ENCODE measurements at regions not wholly inside any gene's neighbourhood (a gene's known extent, or its start where the extent isn't known, plus 50 kb on each side); places are given as distances from the start of the nearest gene placed in this dataset.

- Histone ChIP-seq H2AFZ (ENCODE audit: low read length) (no peak overlapping the region), H3K4me1 (ENCODE audit: insufficient read depth, low read length) (no peaks in the 10 kb centered on the region), H3K4me3 (replicated peaks in 1 of 3; ENCODE audit: insufficient read depth in 1 of 3, low read depth in 2 of 3, low read length in 3 of 3) (no peak overlapping the region), H3K27ac (ENCODE audit: extremely low read length, insufficient read depth, low read length) (no peak overlapping the region), H3K79me2 (ENCODE audit: insufficient read depth, low read length) (no peaks in the 10 kb centered on the region), H3K36me3 (replicated peaks in 1 of 2; ENCODE audit: control insufficient read depth in 1 of 2, insufficient read depth in 2 of 2, low read length in 2 of 2) (0 out of 5 replicates have a peak, but pooled peaks cover 0 to 3% of the 10 kb centered on the region in 2 experiments), H3K4me2 (ENCODE audit: low read depth, low read length) (no peak overlapping the region), H3K9ac (ENCODE audit: insufficient read depth, low read depth, low read length) (no peak overlapping the region), H4K20me1 (ENCODE audit: insufficient read depth, low read length) (no peaks in the 10 kb centered on the region), H3K27me3 (ENCODE audit: control insufficient read depth in 1 of 2, insufficient read depth in 2 of 2, low read length in 2 of 2) (no peaks in the 10 kb centered on the region), H3K9me3 (ENCODE audit: low read length) (no peaks in the 10 kb centered on the region)
- ChIA-PET POLR2A (no interaction called here), CTCF (ENCODE audit: low intra/inter-chr PET ratio, low total read pairs) (no interaction called here)
- DNase-seq (ENCODE audit: low spot score) (no peak), FAIRE-seq (no peak), ATAC-seq (no peak)
- intact Hi-C loops (cut with micrococcal nuclease; ENCODE audit: unreplicated experiment) = no loop called here
- in situ Hi-C loops (cut with HindIII; ENCODE audit: extremely low pct_ligation_motif_present, low pct_unique_long_range_greater_than_20kb) = no loop called here
- 97% methylated on average over 2 of the region's 2 CpGs for WGBS (ENCODE audit: low lambda C conversion rate)
- BruUV-seq (replicated peaks) = no TSS peak
- no peak for TF ChIP-seq ZNF101 (CRISPR knock-in tag; IDR thresholded peaks at IDR 0.05; ENCODE audit: borderline replicate concordance, low read depth)
- no peak for TF ChIP-seq NR2F6 (IDR thresholded peaks at IDR 0.05)
- TF ChIP-seq NR2F6 (CRISPR knock-in tag; IDR thresholded peaks at IDR 0.05) = no peak
- TF ChIP-seq ZNF205 (CRISPR knock-in tag; IDR thresholded peaks at IDR 0.05) = no peak
- TF ChIP-seq ZNF143 (CRISPR knock-in tag; IDR thresholded peaks at IDR 0.05) = no peak
- no peak for TF ChIP-seq HDAC2 (CRISPR knock-in tag; IDR thresholded peaks at IDR 0.05)
- TF ChIP-seq ZNF337 (CRISPR knock-in tag; IDR thresholded peaks at IDR 0.05; ENCODE audit: borderline replicate concordance, low read depth) = no peak
- no peak for TF ChIP-seq U2AF2 (IDR thresholded peaks at IDR 0.05; ENCODE audit: low read depth, low read length)
- no peak for TF ChIP-seq ZNF274 (CRISPR knock-in tag; IDR thresholded peaks at IDR 0.05)
- no peak for TF ChIP-seq NKX3-1 (CRISPR knock-in tag; IDR thresholded peaks at IDR 0.05)
- no peak for TF ChIP-seq KMT2B (CRISPR knock-in tag; IDR thresholded peaks at IDR 0.05)
- TF ChIP-seq, protein P1, sequence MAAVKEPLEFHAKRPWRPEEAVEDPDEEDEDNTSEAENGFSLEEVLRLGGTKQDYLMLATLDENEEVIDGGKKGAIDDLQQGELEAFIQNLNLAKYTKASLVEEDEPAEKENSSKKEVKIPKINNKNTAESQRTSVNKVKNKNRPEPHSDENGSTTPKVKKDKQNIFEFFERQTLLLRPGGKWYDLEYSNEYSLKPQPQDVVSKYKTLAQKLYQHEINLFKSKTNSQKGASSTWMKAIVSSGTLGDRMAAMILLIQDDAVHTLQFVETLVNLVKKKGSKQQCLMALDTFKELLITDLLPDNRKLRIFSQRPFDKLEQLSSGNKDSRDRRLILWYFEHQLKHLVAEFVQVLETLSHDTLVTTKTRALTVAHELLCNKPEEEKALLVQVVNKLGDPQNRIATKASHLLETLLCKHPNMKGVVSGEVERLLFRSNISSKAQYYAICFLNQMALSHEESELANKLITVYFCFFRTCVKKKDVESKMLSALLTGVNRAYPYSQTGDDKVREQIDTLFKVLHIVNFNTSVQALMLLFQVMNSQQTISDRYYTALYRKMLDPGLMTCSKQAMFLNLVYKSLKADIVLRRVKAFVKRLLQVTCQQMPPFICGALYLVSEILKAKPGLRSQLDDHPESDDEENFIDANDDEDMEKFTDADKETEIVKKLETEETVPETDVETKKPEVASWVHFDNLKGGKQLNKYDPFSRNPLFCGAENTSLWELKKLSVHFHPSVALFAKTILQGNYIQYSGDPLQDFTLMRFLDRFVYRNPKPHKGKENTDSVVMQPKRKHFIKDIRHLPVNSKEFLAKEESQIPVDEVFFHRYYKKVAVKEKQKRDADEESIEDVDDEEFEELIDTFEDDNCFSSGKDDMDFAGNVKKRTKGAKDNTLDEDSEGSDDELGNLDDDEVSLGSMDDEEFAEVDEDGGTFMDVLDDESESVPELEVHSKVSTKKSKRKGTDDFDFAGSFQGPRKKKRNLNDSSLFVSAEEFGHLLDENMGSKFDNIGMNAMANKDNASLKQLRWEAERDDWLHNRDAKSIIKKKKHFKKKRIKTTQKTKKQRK (IDR thresholded peaks at IDR 0.05; ENCODE audit: low read length) = no peak
- no peak for TF ChIP-seq ZNF724P (CRISPR knock-in tag; IDR thresholded peaks at IDR 0.05; ENCODE audit: borderline replicate concordance)
- TF ChIP-seq, protein P2, sequence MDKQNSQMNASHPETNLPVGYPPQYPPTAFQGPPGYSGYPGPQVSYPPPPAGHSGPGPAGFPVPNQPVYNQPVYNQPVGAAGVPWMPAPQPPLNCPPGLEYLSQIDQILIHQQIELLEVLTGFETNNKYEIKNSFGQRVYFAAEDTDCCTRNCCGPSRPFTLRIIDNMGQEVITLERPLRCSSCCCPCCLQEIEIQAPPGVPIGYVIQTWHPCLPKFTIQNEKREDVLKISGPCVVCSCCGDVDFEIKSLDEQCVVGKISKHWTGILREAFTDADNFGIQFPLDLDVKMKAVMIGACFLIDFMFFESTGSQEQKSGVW (CRISPR knock-in tag; IDR thresholded peaks at IDR 0.05; ENCODE audit: borderline replicate concordance) = no peak
- TF ChIP-seq ZNF790 (CRISPR knock-in tag; IDR thresholded peaks at IDR 0.05; ENCODE audit: borderline replicate concordance) = no peak
- TF ChIP-seq, protein P3, sequence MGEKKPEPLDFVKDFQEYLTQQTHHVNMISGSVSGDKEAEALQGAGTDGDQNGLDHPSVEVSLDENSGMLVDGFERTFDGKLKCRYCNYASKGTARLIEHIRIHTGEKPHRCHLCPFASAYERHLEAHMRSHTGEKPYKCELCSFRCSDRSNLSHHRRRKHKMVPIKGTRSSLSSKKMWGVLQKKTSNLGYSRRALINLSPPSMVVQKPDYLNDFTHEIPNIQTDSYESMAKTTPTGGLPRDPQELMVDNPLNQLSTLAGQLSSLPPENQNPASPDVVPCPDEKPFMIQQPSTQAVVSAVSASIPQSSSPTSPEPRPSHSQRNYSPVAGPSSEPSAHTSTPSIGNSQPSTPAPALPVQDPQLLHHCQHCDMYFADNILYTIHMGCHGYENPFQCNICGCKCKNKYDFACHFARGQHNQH (CRISPR knock-in tag; IDR thresholded peaks at IDR 0.05) = no peak
- TF ChIP-seq CHCHD3 (CRISPR knock-in tag; IDR thresholded peaks at IDR 0.05) = no peak
- TF ChIP-seq ATF6 (CRISPR knock-in tag; conservative IDR thresholded peaks at IDR 0.05) = no peak
Observed at GRCh38 chrX:102866981-102867656, 70.0 kb upstream of the RAB40AL start.

Data from HepG2 (cell line).